Right lobe of liver (tissue), 6 donors: ENCODE measurements at regions not wholly inside any gene's neighbourhood (a gene's known extent, or its start where the extent isn't known, plus 50 kb on each side); places are given as distances from the start of the nearest gene placed in this dataset.

Experiments
- ATAC-seq, 4 donors: fragments of 200-7000 bp; cut with Tn5 transposase; one replicate each; pipeline ENCODE4 v1.9.1; 2020; ENCODE audit warnings: mild to moderate bottlenecking in 4 of 4, moderate library complexity in 4 of 4
- DNase-seq, 3 donors: peaks; one replicate each; pipeline ENCODE4 v3.0.0-alpha.2; 2020
- H3K27ac ChIP-seq, 3 donors: fragments of 200-600 bp; one replicate each; pipeline ENCODE4 v1.8.0; 2022
- H3K27me3 ChIP-seq, 2 donors: fragments of 200-600 bp; one replicate each; pipeline ENCODE4 v1.8.0; 2022
- H3K36me3 ChIP-seq, 4 donors: fragments of 200-600 bp; sonication (generic) in 1 of 4; one replicate each; pipeline versions ENCODE4 v1.5.1 to v1.8.0; 2017 to 2022; ENCODE audit warnings: control low read depth in 1 of 4
- H3K4me1 ChIP-seq, 4 donors: fragments of 200-600 bp; sonication (generic) in 1 of 4; one replicate each; pipeline versions ENCODE4 v1.5.1 to v1.8.0; 2017 to 2022; ENCODE audit warnings: control low read depth in 1 of 4
- H3K4me3 ChIP-seq, 3 donors: fragments of 200-600 bp; one replicate each; pipeline ENCODE4 v1.8.0; 2022
- H3K9me3 ChIP-seq, 4 donors: fragments of 200-600 bp; sonication (generic) in 1 of 4; one replicate each; pipeline versions ENCODE4 v1.5.1 to v1.8.0; 2017 to 2022; ENCODE audit warnings: control low read depth in 1 of 4
- CTCF ChIP-seq, 4 donors: fragments of 200-600 bp in 3 of 4; fragments of 450-650 bp in 1 of 4; IDR thresholded peaks; one replicate each; pipeline versions ENCODE4 v1.5.1 to v1.8.0; 2016 to 2022; ENCODE audit warnings: antibody characterized with exemption in 4 of 4, mild to moderate bottlenecking in 2 of 4
- POLR2A ChIP-seq: fragments of 450-650 bp; IDR thresholded peaks from one replicate; pipeline ENCODE4 v1.6.1; 2017; ENCODE audit warnings: antibody characterized with exemption, mild to moderate bottlenecking
- WGBS: methylation state at CpG from one replicate; pipeline ENCODE4 v1.1.6; 2018; ENCODE audit warnings: low coverage, low lambda C conversion rate; ENCODE audit not compliant: insufficient coverage; ENCODE audit errors: missing lambda C conversion rate; 5-methylcytosine and 5-hydroxymethylcytosine counted together
- intact Hi-C, 2 donors: fragments of 100-400 bp; cut with DNase I; formaldehyde crosslinking; loops; one replicate each; pipeline versions ENCODE4 v1.11.2 to v1.14.1; 2022
- donor health status: DM: no; HTN: yes; CAD: no.
- donor health status: DM: no; HTN: no; CAD: no.
- donor health status: DM: no; HTN: no; CAD: no.
- donor health status: DM: no; HTN: yes; CAD: no.
- donor health status: DM: no; HTN: yes; CAD: no.

- Histone ChIP-seq H3K4me3 (peak overlapping the region; percentile 49 to 68 (median 53)), H3K36me3 (no peaks in the 10 kb centered on the region), H3K27me3 (no peaks in the 10 kb centered on the region), H3K4me1 (peaks cover 0 to 5% (median 0%) of the 10 kb centered on the region in 4 donors), H3K9me3 (no peaks in the 10 kb centered on the region), H3K27ac (peak overlapping the region in 1 of 3 donors; percentile 38)
- ATAC-seq (peak; percentile 46 to 67 (median 58)), DNase-seq (no peak)
- 7% methylated on average over 5 of the region's 5 CpGs for WGBS
- intact Hi-C loops: no loop called here
- TF ChIP-seq CTCF (IDR thresholded peaks at IDR 0.05) (no peak), POLR2A (no peak)
Observed at GRCh38 chr10:65571011-65571570, 1354.7 kb upstream of the LRRTM3 start.

DNA sequence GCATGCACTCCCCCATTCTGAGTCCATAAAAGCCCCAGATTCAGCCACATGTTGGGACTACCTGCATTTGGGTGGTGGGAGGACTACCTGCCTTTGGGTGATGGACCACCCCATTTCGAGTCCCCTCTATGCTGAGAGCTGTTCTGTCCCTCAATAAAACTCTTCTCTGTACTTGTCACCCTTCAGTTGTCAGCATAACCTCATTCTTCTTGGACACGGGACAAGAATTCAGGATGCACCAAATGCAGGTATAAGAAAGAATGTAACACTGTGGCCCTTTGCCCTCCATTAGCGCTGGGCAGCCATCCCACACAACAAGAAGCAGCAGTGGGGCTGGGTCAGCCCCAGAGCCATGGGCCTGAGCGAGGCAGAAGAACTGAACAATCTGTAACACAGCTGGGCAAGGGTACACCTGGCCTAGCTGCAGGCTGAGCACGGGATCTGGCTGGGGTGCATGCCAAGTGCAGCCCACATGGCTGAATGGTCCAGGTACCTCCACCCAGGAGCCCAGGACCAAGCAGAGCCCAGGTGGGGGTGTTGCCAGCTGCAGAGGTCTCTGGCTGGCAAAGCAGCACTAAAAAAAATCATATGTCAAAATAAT is 1344.3 kb upstream of the LRRTM3 start:
- WGBS: 72% methylated on average over 2 of the region's 5 CpGs
- Histone ChIP-seq H3K27me3 (no peaks in the 10 kb centered on the region), H3K36me3 (no peaks in the 10 kb centered on the region), H3K4me3 (no peak overlapping the region), H3K9me3 (peaks cover 0 to 13% (median 1%) of the 10 kb centered on the region in 4 donors), H3K27ac (no peak overlapping the region), H3K4me1 (no peaks in the 10 kb centered on the region)
- DNase-seq (no peak), ATAC-seq (no peak)
- intact Hi-C loops: no loop called here
- TF ChIP-seq POLR2A (no peak), CTCF (IDR thresholded peaks at IDR 0.05) (no peak)

GRCh38 chr10:65602182-65602865 is 1323.5 kb upstream of the LRRTM3 start:
- ATAC-seq (no peak), DNase-seq (no peak)
- Histone ChIP-seq H3K4me1 (no peaks in the 10 kb centered on the region), H3K4me3 (no peak overlapping the region), H3K9me3 (no peaks in the 10 kb centered on the region), H3K27ac (no peak overlapping the region), H3K27me3 (no peaks in the 10 kb centered on the region), H3K36me3 (no peaks in the 10 kb centered on the region)
- intact Hi-C loops: no loop called here
- TF ChIP-seq POLR2A (no peak), CTCF (IDR thresholded peaks at IDR 0.05) (no peak)
- WGBS: 45% methylated on average over 1 of the region's 1 CpG

DNA sequence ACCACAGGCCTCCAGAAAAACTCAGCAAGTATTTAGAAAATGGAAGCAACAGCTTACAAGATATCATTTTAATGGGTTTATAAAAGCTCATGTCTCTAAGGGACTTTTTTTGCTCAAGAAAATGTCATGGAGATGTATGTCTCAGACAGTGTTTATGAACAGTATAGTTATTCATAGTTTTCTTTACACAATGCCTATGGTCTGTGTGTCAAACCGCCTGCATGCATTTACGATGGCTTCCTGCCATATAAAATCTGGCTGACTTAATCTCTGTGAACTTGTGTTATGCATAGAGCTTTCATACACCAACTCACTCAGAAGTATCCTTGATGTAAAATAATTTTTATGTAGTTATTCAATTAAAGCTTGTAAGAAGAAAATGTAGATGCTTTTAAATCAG is 1314.2 kb upstream of the LRRTM3 start:
- 66% methylated on average over 2 of the region's 2 CpGs for WGBS

More for the DNA sequence above, 1314.2 kb upstream of the LRRTM3 start:
- Histone ChIP-seq H3K27ac (no peak overlapping the region), H3K27me3 (no peaks in the 10 kb centered on the region), H3K4me3 (no peak overlapping the region), H3K9me3 (no peaks in the 10 kb centered on the region), H3K4me1 (no peaks in the 10 kb centered on the region), H3K36me3 (no peaks in the 10 kb centered on the region)
- DNase-seq: no peak
- ATAC-seq: no peak
- TF ChIP-seq POLR2A: no peak
- TF ChIP-seq CTCF (IDR thresholded peaks at IDR 0.05): no peak
- intact Hi-C loops: no loop called here
